Trophoblast cell (in vitro differentiated cells and primary cell): ENCODE measurements at regions not wholly inside any gene's neighbourhood (a gene's known extent, or its start where the extent isn't known, plus 50 kb on each side); places are given as distances from the start of the nearest gene placed in this dataset.

Source experiments
- DNase-seq, 2 donors: peaks; one replicate each; pipeline ENCODE4 v3.0.0-alpha.2; 2016
- H2AFZ ChIP-seq: 2 replicates; pipeline ENCODE4 v1.6.1; 2013; ENCODE audit warnings: low read length, moderate library complexity, mild to moderate bottlenecking; ENCODE audit not compliant: insufficient read depth, poor library complexity
- H2AK5ac ChIP-seq: 2 replicates; pipeline ENCODE4 v1.6.1; 2013; ENCODE audit warnings: mild to moderate bottlenecking, low read length
- H2BK120ac ChIP-seq: 2 replicates; pipeline ENCODE4 v1.6.1; 2013; ENCODE audit warnings: low read length, mild to moderate bottlenecking, moderate library complexity; ENCODE audit not compliant: insufficient read depth, poor library complexity
- H2BK12ac ChIP-seq: 2 replicates; pipeline ENCODE4 v1.6.1; 2013; ENCODE audit warnings: mild to moderate bottlenecking, low read length, moderate library complexity
- H2BK5ac ChIP-seq: 2 replicates; pipeline ENCODE4 v1.6.1; 2013; ENCODE audit warnings: low read length, low read depth, moderate library complexity, mild to moderate bottlenecking; ENCODE audit not compliant: poor library complexity
- H3K14ac ChIP-seq: 2 replicates; pipeline ENCODE4 v1.6.1; 2013; ENCODE audit warnings: mild to moderate bottlenecking, low read length
- H3K18ac ChIP-seq: 2 replicates; pipeline ENCODE4 v1.6.1; 2013; ENCODE audit warnings: mild to moderate bottlenecking, low read length
- H3K23ac ChIP-seq: 2 replicates; pipeline ENCODE4 v1.6.1; 2013; ENCODE audit warnings: low read length
- H3K27ac ChIP-seq: 2 replicates; pipeline ENCODE4 v1.5.1; 2013; ENCODE audit warnings: low read depth, mild to moderate bottlenecking, inconsistent platforms, low read length, moderate library complexity
- H3K27me3 ChIP-seq: 2 replicates; pipeline ENCODE4 v1.6.1; 2013; ENCODE audit warnings: inconsistent platforms, mild to moderate bottlenecking, low read length, moderate library complexity; ENCODE audit not compliant: insufficient read depth
- H3K36me3 ChIP-seq, 2 experiments: 1 replicate in 1 of 2; 2 replicates in 1 of 2; pipeline ENCODE4 v1.6.1; 2013; ENCODE audit warnings: low read length in 2 of 2, mild to moderate bottlenecking in 2 of 2, moderate library complexity in 1 of 2; ENCODE audit not compliant: insufficient read depth in 2 of 2, control insufficient read depth in 1 of 2
- H3K4ac ChIP-seq: 2 replicates; pipeline ENCODE4 v1.6.1; 2013; ENCODE audit warnings: low read depth, mild to moderate bottlenecking, low read length, moderate library complexity
- H3K4me1 ChIP-seq, 2 experiments: 1 replicate in 1 of 2; 2 replicates in 1 of 2; pipeline ENCODE4 v1.6.1; 2013; ENCODE audit warnings: low read length in 2 of 2, mild to moderate bottlenecking in 2 of 2, moderate library complexity in 1 of 2; ENCODE audit not compliant: insufficient read depth in 2 of 2, control insufficient read depth in 1 of 2
- H3K4me2 ChIP-seq: 2 replicates; pipeline ENCODE4 v1.6.1; 2013; ENCODE audit warnings: inconsistent platforms, mild to moderate bottlenecking, low read length, moderate library complexity
- H3K4me3 ChIP-seq: 2 replicates; pipeline ENCODE4 v1.5.1; 2013; ENCODE audit warnings: mild to moderate bottlenecking, low read depth, low read length, inconsistent platforms
- H3K79me1 ChIP-seq: one replicate; pipeline ENCODE4 v1.6.1; 2013; ENCODE audit warnings: low read length
- H3K79me2 ChIP-seq: 2 replicates; pipeline ENCODE4 v1.6.1; 2013; ENCODE audit warnings: low read length, mild to moderate bottlenecking; ENCODE audit not compliant: control insufficient read depth, insufficient read depth, poor library complexity
- H3K9ac ChIP-seq: 2 replicates; pipeline ENCODE4 v1.6.1; 2013; ENCODE audit warnings: mild to moderate bottlenecking, low read length
- H3K9me3 ChIP-seq: 2 replicates; pipeline ENCODE4 v1.6.1; 2013; ENCODE audit warnings: low read depth, mild to moderate bottlenecking, control low read depth, inconsistent platforms, low read length; ENCODE audit not compliant: insufficient read depth
- H4K12ac ChIP-seq: 2 replicates; pipeline ENCODE4 v1.6.1; 2013; ENCODE audit warnings: low read depth, mild to moderate bottlenecking, low read length, moderate library complexity
- H4K8ac ChIP-seq: 2 replicates; pipeline ENCODE4 v1.6.1; 2013; ENCODE audit warnings: low read depth, mild to moderate bottlenecking, low read length, moderate library complexity
- H4K91ac ChIP-seq: one replicate; pipeline ENCODE4 v1.6.1; 2013; ENCODE audit warnings: low read depth, mild to moderate bottlenecking, low read length, moderate library complexity
- WGBS: extraction: QIAGEN DNeasy Blood & Tissue Kit; methylation state at CpG from one replicate; pipeline ENCODE4 v1.1.7; 2013; ENCODE audit warnings: missing lambda C conversion rate; ENCODE audit not compliant: insufficient read length, insufficient coverage; ENCODE audit errors: extremely low coverage; 5-methylcytosine and 5-hydroxymethylcytosine counted together

DNA sequence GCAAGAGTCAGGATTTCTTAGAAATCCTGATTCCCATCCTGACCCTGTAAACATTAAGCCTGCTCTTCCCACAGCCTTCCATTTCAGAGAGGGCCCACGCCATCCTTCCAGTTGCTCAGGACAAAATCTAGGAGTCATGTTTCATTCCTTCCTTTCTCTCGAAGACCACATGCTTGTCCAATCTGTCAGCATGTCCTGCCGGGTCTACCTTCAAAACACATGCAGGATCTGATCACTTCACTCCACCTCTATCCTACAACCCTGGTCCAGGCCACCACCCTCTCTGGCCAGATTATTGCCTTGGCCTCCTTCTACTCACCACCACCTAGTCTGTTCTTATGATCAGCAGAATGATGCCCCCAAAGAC is 79.8 kb downstream of the C5orf15 start:
- Histone ChIP-seq H3K4me3 (no peak overlapping the region), H3K4ac (no peak overlapping the region), H3K79me2 (no peaks in the 10 kb centered on the region), H3K79me1 (no peaks in the 10 kb centered on the region), H2BK120ac (no peak overlapping the region), H4K8ac (no peak overlapping the region), H3K27ac (no peak overlapping the region), H2BK5ac (no peak overlapping the region), H3K9ac (no peak overlapping the region), H3K27me3 (no peaks in the 10 kb centered on the region), H3K4me1 (peaks cover 0 to 4% of the 10 kb centered on the region in 2 experiments), H3K23ac (no peak overlapping the region), H2BK12ac (no peak overlapping the region), H3K18ac (no peak overlapping the region), H3K14ac (no peak overlapping the region), H3K4me2 (no peak overlapping the region), H2AK5ac (no peak overlapping the region), H4K91ac (no peak overlapping the region), H4K12ac (no peak overlapping the region), H2AFZ (no peak overlapping the region), H3K9me3 (no peaks in the 10 kb centered on the region), H3K36me3 (no peaks in the 10 kb centered on the region)
- no peak for DNase-seq
- WGBS = no CpG with 5 or more reads among the region's 3 CpGs

DNA sequence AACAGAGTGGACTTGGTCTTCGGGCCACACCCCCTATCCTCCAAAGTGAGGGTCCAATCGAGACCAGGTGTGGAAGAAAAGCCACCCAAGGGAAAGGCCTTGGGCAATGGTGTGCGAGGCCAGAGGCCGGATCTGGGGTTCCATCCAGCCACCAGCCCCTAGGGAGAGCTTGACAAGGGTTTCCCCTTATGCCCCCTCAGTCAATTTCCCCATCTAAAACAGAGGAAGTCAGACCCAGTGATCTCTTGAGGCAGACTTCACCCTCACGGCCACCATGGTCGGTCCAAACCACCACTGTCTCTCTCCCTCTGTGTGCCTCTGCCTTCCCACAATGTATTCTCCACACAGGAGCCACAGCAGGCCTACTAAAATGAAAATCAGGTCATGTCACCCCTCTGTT is 82.9 kb downstream of the C5orf15 start:
- Histone ChIP-seq H3K4me2 (no peak overlapping the region), H3K79me2 (no peaks in the 10 kb centered on the region), H4K91ac (no peak overlapping the region), H2BK12ac (no peak overlapping the region), H3K9me3 (no peaks in the 10 kb centered on the region), H3K36me3 (no peaks in the 10 kb centered on the region), H4K8ac (no peak overlapping the region), H3K23ac (no peak overlapping the region), H3K27me3 (no peaks in the 10 kb centered on the region), H3K14ac (no peak overlapping the region), H3K9ac (no peak overlapping the region), H3K27ac (no peak overlapping the region), H4K12ac (no peak overlapping the region), H3K18ac (no peak overlapping the region), H2BK5ac (no peak overlapping the region), H3K4ac (no peak overlapping the region), H3K4me1 (peaks cover 0 to 6% of the 10 kb centered on the region in 2 experiments), H2AK5ac (no peak overlapping the region), H3K79me1 (no peaks in the 10 kb centered on the region), H2BK120ac (no peak overlapping the region), H2AFZ (no peak overlapping the region), H3K4me3 (no peak overlapping the region)
- no peak for DNase-seq
- WGBS = no CpG with 5 or more reads among the region's 6 CpGs

GRCh38 chr5:133884569-133885311 is 83.7 kb downstream of the C5orf15 start:
- H3K4me1 ChIP-seq = peaks cover 0 to 6% of the 10 kb centered on the region in 2 experiments
- no peaks in the 10 kb centered on the region for H3K9me3 ChIP-seq
- H3K14ac ChIP-seq = no peak overlapping the region
- DNase-seq = no peak
- no peak overlapping the region for H4K8ac ChIP-seq
- H2BK12ac ChIP-seq = no peak overlapping the region
- H3K27ac ChIP-seq = no peak overlapping the region
- no peak overlapping the region for H4K91ac ChIP-seq
- no peak overlapping the region for H2AFZ ChIP-seq
- no CpG with 5 or more reads among the region's 8 CpGs for WGBS
- no peaks in the 10 kb centered on the region for H3K79me1 ChIP-seq
- H3K18ac ChIP-seq = no peak overlapping the region
- no peak overlapping the region for H3K23ac ChIP-seq
- H3K27me3 ChIP-seq = no peaks in the 10 kb centered on the region
- H2BK120ac ChIP-seq = no peak overlapping the region
- no peaks in the 10 kb centered on the region for H3K36me3 ChIP-seq
- H3K4ac ChIP-seq = no peak overlapping the region
- no peak overlapping the region for H2AK5ac ChIP-seq
- no peak overlapping the region for H3K4me2 ChIP-seq
- H2BK5ac ChIP-seq = no peak overlapping the region
- no peaks in the 10 kb centered on the region for H3K79me2 ChIP-seq
- H3K4me3 ChIP-seq = no peak overlapping the region
- H4K12ac ChIP-seq = no peak overlapping the region
- H3K9ac ChIP-seq = no peak overlapping the region

GRCh38 chr5:133883916-133884315 is 84.5 kb downstream of the C5orf15 start:
- Histone ChIP-seq H2AFZ (no peak overlapping the region), H3K4ac (no peak overlapping the region), H3K9me3 (no peaks in the 10 kb centered on the region), H2AK5ac (no peak overlapping the region), H2BK120ac (no peak overlapping the region), H3K14ac (no peak overlapping the region), H3K4me2 (no peak overlapping the region), H3K27me3 (no peaks in the 10 kb centered on the region), H3K4me3 (no peak overlapping the region), H3K79me2 (no peaks in the 10 kb centered on the region), H2BK12ac (no peak overlapping the region), H3K79me1 (no peaks in the 10 kb centered on the region), H3K23ac (no peak overlapping the region), H3K36me3 (no peaks in the 10 kb centered on the region), H4K12ac (no peak overlapping the region), H4K91ac (no peak overlapping the region), H3K9ac (no peak overlapping the region), H3K4me1 (peaks cover 0 to 6% of the 10 kb centered on the region in 2 experiments), H2BK5ac (no peak overlapping the region), H3K18ac (no peak overlapping the region), H4K8ac (no peak overlapping the region), H3K27ac (no peak overlapping the region)
- no CpG with 5 or more reads among the region's 5 CpGs for WGBS
- no peak for DNase-seq
